ENCODE measurements at regions not wholly inside any gene's neighbourhood (a gene's known extent, or its start where the extent isn't known, plus 50 kb on each side); places are given as distances from the start of the nearest gene placed in this dataset.
A peak's percentile ranks its signal among the peaks of the same experiment; 100 is the strongest.

DNA sequence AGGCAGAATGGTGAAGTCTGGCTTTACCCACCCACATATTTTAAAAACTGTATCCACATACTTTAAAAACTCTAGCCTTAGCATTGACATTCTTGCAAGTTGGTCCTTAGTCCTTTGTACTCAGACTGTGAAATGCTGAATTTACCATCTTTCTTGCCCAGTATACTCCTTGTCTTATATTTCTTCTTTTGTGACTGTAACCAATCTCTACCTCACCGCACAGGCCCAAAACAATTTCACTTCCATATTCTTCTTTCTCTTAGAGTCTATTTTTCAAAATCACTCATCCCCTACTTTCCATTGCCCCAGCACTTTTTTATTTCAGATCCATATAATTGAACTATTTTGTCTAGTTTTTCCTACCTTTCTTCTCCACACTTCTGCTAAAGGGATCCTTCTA is 892.4 kb upstream of the B3GALT2 start:
- H3K36me3 Mint-ChIP-seq (ENCODE audit: unreplicated experiment), result peaks cover 19% of the 10 kb centered on the region
- no peak for TF ChIP-seq CTCF (IDR thresholded peaks at IDR 0.05; ENCODE audit: partially characterized antibody, unreplicated experiment)
- H3K4me3 Mint-ChIP-seq (ENCODE audit: unreplicated experiment), result no peak overlapping the region
- H3K9me3 Mint-ChIP-seq (ENCODE audit: unreplicated experiment), result peaks cover 2% of the 10 kb centered on the region
- H3K27ac Mint-ChIP-seq (ENCODE audit: unreplicated experiment), result no peak overlapping the region
- DNase-seq, result no peak
- peaks cover 9% of the 10 kb centered on the region for H3K4me1 Mint-ChIP-seq (ENCODE audit: low read depth, unreplicated experiment)
- peaks cover 2% of the 10 kb centered on the region for H3K27me3 Mint-ChIP-seq (ENCODE audit: unreplicated experiment)

- TF ChIP-seq CTCF (IDR thresholded peaks at IDR 0.05; ENCODE audit: partially characterized antibody, unreplicated experiment), result no peak
- DNase-seq, result no peak
- Mint-ChIP-seq H3K9me3 (ENCODE audit: unreplicated experiment) (peaks cover 2% of the 10 kb centered on the region), H3K27me3 (ENCODE audit: unreplicated experiment) (peaks cover 2% of the 10 kb centered on the region), H3K27ac (ENCODE audit: unreplicated experiment) (no peak overlapping the region), H3K4me1 (ENCODE audit: low read depth, unreplicated experiment) (peaks cover 23% of the 10 kb centered on the region), H3K4me3 (ENCODE audit: unreplicated experiment) (no peak overlapping the region), H3K36me3 (ENCODE audit: unreplicated experiment) (peaks cover 19% of the 10 kb centered on the region)
Observed at GRCh38 chr1:194076646-194077045, 890.2 kb upstream of the B3GALT2 start.

- Mint-ChIP-seq H3K27me3 (ENCODE audit: unreplicated experiment) (peaks cover 2% of the 10 kb centered on the region), H3K4me1 (ENCODE audit: low read depth, unreplicated experiment) (peaks cover 40% of the 10 kb centered on the region), H3K27ac (ENCODE audit: unreplicated experiment) (peak overlapping the region; percentile 76), H3K36me3 (ENCODE audit: unreplicated experiment) (peaks cover 19% of the 10 kb centered on the region), H3K9me3 (ENCODE audit: unreplicated experiment) (peaks cover 2% of the 10 kb centered on the region), H3K4me3 (ENCODE audit: unreplicated experiment) (no peak overlapping the region)
- no peak for TF ChIP-seq CTCF (IDR thresholded peaks at IDR 0.05; ENCODE audit: partially characterized antibody, unreplicated experiment)
- DNase-seq, result no peak
Observed at GRCh38 chr1:194073833-194074232, 887.4 kb upstream of the B3GALT2 start.

DNA sequence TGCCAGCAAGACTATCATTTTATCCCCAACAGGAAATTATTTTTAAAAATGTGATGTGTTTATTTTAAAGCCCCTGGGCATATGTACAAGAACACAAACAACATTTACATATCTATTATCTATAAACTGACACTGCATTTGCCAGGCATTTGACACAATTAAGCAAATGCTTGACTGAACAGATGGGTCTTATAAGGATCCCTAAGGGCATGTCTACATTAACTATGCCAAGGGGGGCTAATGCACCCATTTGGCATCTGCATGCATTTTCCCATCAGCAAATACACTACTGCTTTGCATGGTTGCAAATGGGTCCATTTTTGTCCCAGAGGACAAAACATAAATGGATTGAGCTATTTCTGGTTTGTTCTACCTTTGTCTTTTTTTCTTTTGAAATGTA is 884.8 kb upstream of the B3GALT2 start:
- Mint-ChIP-seq H3K4me1 (ENCODE audit: low read depth, unreplicated experiment) (peaks cover 41% of the 10 kb centered on the region), H3K27me3 (ENCODE audit: unreplicated experiment) (peaks cover 2% of the 10 kb centered on the region), H3K27ac (ENCODE audit: unreplicated experiment) (peak overlapping the region; percentile 71), H3K9me3 (ENCODE audit: unreplicated experiment) (no peaks in the 10 kb centered on the region), H3K4me3 (ENCODE audit: unreplicated experiment) (peak overlapping the region; percentile 74), H3K36me3 (ENCODE audit: unreplicated experiment) (peaks cover 7% of the 10 kb centered on the region)
- DNase-seq, result peak; percentile 19
- no peak for TF ChIP-seq CTCF (IDR thresholded peaks at IDR 0.05; ENCODE audit: partially characterized antibody, unreplicated experiment)

DNA sequence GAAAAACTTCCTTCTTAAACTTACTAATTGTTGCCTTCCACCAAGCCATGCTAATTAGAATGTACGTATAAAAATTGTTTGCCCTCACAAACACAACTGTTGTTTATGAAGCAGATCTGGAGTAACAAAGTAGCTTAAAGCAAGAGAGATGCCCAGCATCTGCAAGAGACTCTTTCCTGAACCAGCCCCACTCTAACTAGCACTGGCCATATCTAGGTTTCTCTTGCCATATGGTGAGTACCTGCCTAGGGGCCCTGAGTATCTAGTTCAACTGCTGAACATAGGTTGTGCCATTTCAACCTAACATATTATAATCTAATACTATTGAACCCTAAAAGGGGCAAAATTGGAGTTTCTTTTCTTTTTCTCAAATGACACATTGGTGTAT is 883.4 kb upstream of the B3GALT2 start:
- H3K9me3 Mint-ChIP-seq (ENCODE audit: unreplicated experiment), result no peaks in the 10 kb centered on the region
- H3K36me3 Mint-ChIP-seq (ENCODE audit: unreplicated experiment), result no peaks in the 10 kb centered on the region
- H3K27ac Mint-ChIP-seq (ENCODE audit: unreplicated experiment), result no peak overlapping the region
- DNase-seq, result no peak
- peaks cover 4% of the 10 kb centered on the region for H3K27me3 Mint-ChIP-seq (ENCODE audit: unreplicated experiment)
- TF ChIP-seq CTCF (IDR thresholded peaks at IDR 0.05; ENCODE audit: partially characterized antibody, unreplicated experiment), result no peak
- peaks cover 41% of the 10 kb centered on the region for H3K4me1 Mint-ChIP-seq (ENCODE audit: low read depth, unreplicated experiment)
- no peak overlapping the region for H3K4me3 Mint-ChIP-seq (ENCODE audit: unreplicated experiment)
